Smooth muscle cell (in vitro differentiated cells): ENCODE measurements at regions not wholly inside any gene's neighbourhood (a gene's known extent, or its start where the extent isn't known, plus 50 kb on each side); places are given as distances from the start of the nearest gene placed in this dataset.

Experiments used
- DNase-seq: peaks from one replicate; lab custom pipeline; 2025; ENCODE audit not compliant: unreplicated experiment; lab: John Stamatoyannopoulos, UW
- H2AFZ ChIP-seq: fragments of 200-600 bp; sonication (generic); 2 replicates; pipeline ENCODE4 v1.6.0; 2016; ENCODE audit warnings: antibody characterized with exemption, low read depth, mild to moderate bottlenecking
- H3F3A ChIP-seq: fragments of 200-600 bp; sonication (generic); 2 replicates; pipeline ENCODE4 v1.6.0; 2017; ENCODE audit warnings: antibody characterized with exemption, low read depth
- H3K27ac ChIP-seq: fragments of 200-600 bp; sonication (generic); 2 replicates; pipeline ENCODE4 v1.5.1; 2016; ENCODE audit warnings: low read depth, mild to moderate bottlenecking
- H3K27me3 ChIP-seq: fragments of 200-600 bp; sonication (generic); 2 replicates; pipeline ENCODE4 v1.6.1; 2016; ENCODE audit warnings: low read depth, mild to moderate bottlenecking
- H3K36me3 ChIP-seq: fragments of 200-600 bp; sonication (generic); 2 replicates; pipeline ENCODE4 v1.5.1; 2016; ENCODE audit warnings: low read depth
- H3K4me1 ChIP-seq: fragments of 200-600 bp; sonication (generic); 2 replicates; pipeline ENCODE4 v1.5.1; 2016; ENCODE audit warnings: low read depth
- H3K4me2 ChIP-seq: fragments of 200-600 bp; sonication (generic); 2 replicates; pipeline ENCODE4 v1.6.0; 2016; ENCODE audit warnings: mild to moderate bottlenecking
- H3K4me3 ChIP-seq: fragments of 200-600 bp; sonication (generic); 2 replicates; pipeline ENCODE4 v1.5.1; 2016; ENCODE audit warnings: mild to moderate bottlenecking
- H3K79me2 ChIP-seq: fragments of 200-600 bp; sonication (generic); 2 replicates; pipeline ENCODE4 v1.6.0; 2016; ENCODE audit warnings: low read depth, mild to moderate bottlenecking
- H3K9ac ChIP-seq: fragments of 200-600 bp; sonication (generic); 2 replicates; pipeline ENCODE4 v1.6.0; 2016; ENCODE audit warnings: low read depth
- H3K9me3 ChIP-seq: fragments of 200-600 bp; sonication (generic); replicated peaks from 2 replicates; pipeline ENCODE4 v1.5.1; 2016; ENCODE audit warnings: low read depth
- H4K20me1 ChIP-seq: fragments of 200-600 bp; sonication (generic); 2 replicates; pipeline ENCODE4 v1.6.0; 2016; ENCODE audit warnings: low read depth
- CTCF ChIP-seq: fragments of 200-600 bp; sonication (generic); IDR thresholded peaks from 2 replicates; pipeline ENCODE4 v1.5.1; 2017; ENCODE audit warnings: borderline replicate concordance, mild to moderate bottlenecking, antibody characterized with exemption; ENCODE audit not compliant: insufficient read depth, poor library complexity, severe bottlenecking
- WGBS: methylation state at CpG from one replicate; pipeline ENCODE4 v1.1.7; 2016; ENCODE audit warnings: low lambda C conversion rate; 5-methylcytosine and 5-hydroxymethylcytosine counted together

DNA sequence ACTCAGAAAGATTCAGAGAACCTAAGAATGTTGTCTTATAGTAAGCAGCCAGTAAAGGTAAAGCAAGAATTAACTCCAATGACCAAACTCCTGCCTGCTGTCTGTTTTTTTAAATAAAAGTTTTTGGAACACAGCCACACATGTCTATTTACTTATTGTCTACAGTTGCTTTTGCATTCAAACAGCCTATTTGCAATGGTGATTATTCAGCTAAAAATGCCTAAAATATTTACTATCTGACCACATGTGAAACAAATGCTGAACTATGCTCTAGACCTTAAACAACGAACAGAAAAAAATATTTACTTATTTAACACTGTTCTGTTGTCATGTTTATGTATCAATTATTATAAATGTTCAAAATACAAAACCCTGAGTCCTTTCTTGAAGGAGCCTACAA is 1246.6 kb downstream of the FAM181B start:
- 82% methylated on average over 1 of the region's 1 CpG for WGBS
- no peaks in the 10 kb centered on the region for H3K4me1 ChIP-seq

GRCh38 chr11:81484196-81484595 is 1249.5 kb downstream of the FAM181B start:
- Histone ChIP-seq H3F3A (no peaks in the 10 kb centered on the region), H3K27me3 (peaks cover 8% of the 10 kb centered on the region), H2AFZ (no peak overlapping the region), H3K27ac (no peak overlapping the region), H3K36me3 (no peaks in the 10 kb centered on the region), H3K4me1 (no peaks in the 10 kb centered on the region), H3K4me2 (no peak overlapping the region), H3K79me2 (no peaks in the 10 kb centered on the region), H3K9ac (no peak overlapping the region), H3K9me3 (no peaks in the 10 kb centered on the region), H3K4me3 (no peak overlapping the region), H4K20me1 (no peaks in the 10 kb centered on the region)
- TF ChIP-seq CTCF: no peak
- no peak for DNase-seq

More for the DNA sequence above, 1246.6 kb downstream of the FAM181B start:
- Histone ChIP-seq H3K9ac (no peak overlapping the region), H3K4me3 (no peak overlapping the region), H4K20me1 (no peaks in the 10 kb centered on the region), H3K79me2 (no peaks in the 10 kb centered on the region), H3K36me3 (no peaks in the 10 kb centered on the region), H2AFZ (no peak overlapping the region), H3K27me3 (peaks cover 16% of the 10 kb centered on the region), H3K4me2 (no peak overlapping the region), H3F3A (no peaks in the 10 kb centered on the region), H3K9me3 (no peaks in the 10 kb centered on the region), H3K27ac (no peak overlapping the region)
- TF ChIP-seq CTCF: no peak
- no peak for DNase-seq

DNA sequence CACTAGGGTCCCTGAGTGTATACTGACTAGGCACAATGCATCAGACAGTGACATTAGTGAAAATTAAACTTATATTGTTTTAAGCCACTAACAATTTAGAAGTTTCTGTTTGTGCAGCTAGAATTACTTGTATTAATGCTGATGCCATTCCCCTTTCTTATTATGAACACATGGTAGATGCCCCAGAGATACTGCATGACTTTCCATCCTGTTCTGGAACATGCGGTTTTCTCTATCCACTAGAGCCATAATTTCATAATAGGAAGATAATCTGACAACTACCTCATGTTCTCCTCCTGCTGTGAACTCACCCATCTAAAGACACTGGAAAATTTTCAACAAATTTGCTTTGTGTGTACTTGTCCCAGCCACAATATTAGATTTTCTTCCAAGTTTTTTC is 1256.4 kb downstream of the FAM181B start:
- Histone ChIP-seq H3K4me3 (no peak overlapping the region), H3K4me2 (no peak overlapping the region), H3K27ac (no peak overlapping the region), H2AFZ (no peak overlapping the region), H3K36me3 (no peaks in the 10 kb centered on the region), H3K9me3 (no peaks in the 10 kb centered on the region), H3F3A (no peaks in the 10 kb centered on the region), H3K4me1 (no peaks in the 10 kb centered on the region), H3K9ac (no peak overlapping the region), H4K20me1 (no peaks in the 10 kb centered on the region), H3K79me2 (no peaks in the 10 kb centered on the region), H3K27me3 (no peaks in the 10 kb centered on the region)
- no peak for DNase-seq
- 89% methylated on average over 1 of the region's 1 CpG for WGBS
- TF ChIP-seq CTCF: no peak

GRCh38 chr11:81476345-81476744 is 1257.3 kb downstream of the FAM181B start:
- Histone ChIP-seq H3K4me3 (no peak overlapping the region), H3K27me3 (no peaks in the 10 kb centered on the region), H3K9ac (no peak overlapping the region), H3K4me1 (no peaks in the 10 kb centered on the region), H3K36me3 (no peaks in the 10 kb centered on the region), H3K4me2 (no peak overlapping the region), H2AFZ (no peak overlapping the region), H3K9me3 (no peaks in the 10 kb centered on the region), H4K20me1 (no peaks in the 10 kb centered on the region), H3K27ac (no peak overlapping the region), H3F3A (no peaks in the 10 kb centered on the region), H3K79me2 (no peaks in the 10 kb centered on the region)
- 81% methylated on average over 2 of the region's 2 CpGs for WGBS
- no peak for TF ChIP-seq CTCF
- DNase-seq: no peak
